HL-60 (cell line): ENCODE measurements at regions not wholly inside any gene's neighbourhood (a gene's known extent, or its start where the extent isn't known, plus 50 kb on each side); places are given as distances from the start of the nearest gene placed in this dataset.

Experiments used
- CTCF ChIP-seq: IDR thresholded peaks from one replicate; pipeline ENCODE4 v1.5.1; 2011; ENCODE audit warnings: low read length, control low read depth, inconsistent platforms; ENCODE audit not compliant: insufficient read depth
- GABPA ChIP-seq: IDR thresholded peaks from 2 replicates; pipeline ENCODE4 v1.6.1; 2012; ENCODE audit warnings: low read depth
- REST ChIP-seq: IDR thresholded peaks from 2 replicates; pipeline ENCODE4 v1.6.1; 2012; ENCODE audit warnings: low read depth; ENCODE audit not compliant: insufficient replicate concordance
- SPI1 ChIP-seq: IDR thresholded peaks from 2 replicates; pipeline ENCODE4 v1.6.1; 2012; ENCODE audit warnings: low read depth, mild to moderate bottlenecking, borderline replicate concordance

DNA sequence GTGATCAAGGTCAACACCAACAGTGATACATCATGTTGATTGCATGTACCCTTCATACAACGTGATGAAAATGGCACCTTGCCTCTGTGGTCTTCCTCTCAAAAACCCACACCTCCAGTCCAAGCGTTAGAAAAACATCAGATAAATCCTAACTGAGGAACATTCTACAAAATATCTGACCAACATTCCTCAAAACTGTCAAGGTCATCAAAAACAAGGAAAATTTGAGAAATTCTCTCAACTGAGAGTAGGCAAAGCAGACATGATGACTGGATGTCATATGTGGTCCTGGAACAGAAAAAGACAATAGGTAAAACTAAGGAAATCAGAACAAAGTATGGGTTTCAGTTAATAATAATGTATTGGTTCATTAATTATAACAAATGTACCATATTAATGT is 64.0 kb upstream of the POU2AF1 start:
- no peak for TF ChIP-seq REST
- no peak for TF ChIP-seq CTCF
- no peak for TF ChIP-seq GABPA
- no peak for TF ChIP-seq SPI1
